Prostate gland (tissue), 2 donors: ENCODE measurements at regions not wholly inside any gene's neighbourhood (a gene's known extent, or its start where the extent isn't known, plus 50 kb on each side); places are given as distances from the start of the nearest gene placed in this dataset.

ENCODE experiments used
- DNase-seq: peaks from one replicate; pipeline ENCODE4 v3.0.0-alpha.2; 2019; ENCODE audit warnings: low spot score
- H3K27ac ChIP-seq, 2 donors: fragments of 200-600 bp; sonication (generic); 2 replicates each; pipeline ENCODE4 v1.5.1; 2017 to 2019
- H3K27me3 ChIP-seq: fragments of 200-600 bp; sonication (generic); replicated peaks from 2 replicates; pipeline ENCODE4 v1.5.1; 2019; ENCODE audit not compliant: insufficient read depth
- H3K36me3 ChIP-seq, 2 donors: fragments of 200-600 bp; sonication (generic); 1 replicate in 1 of 2; 2 replicates in 1 of 2; pipeline versions ENCODE4 v1.5.1 to v1.8.1; 2017 to 2019
- H3K4me1 ChIP-seq: fragments of 200-600 bp; sonication (generic); replicated peaks from 2 replicates; pipeline ENCODE4 v1.5.1; 2019
- H3K4me3 ChIP-seq, 2 donors: fragments of 200-600 bp; sonication (generic); 2 replicates each; pipeline ENCODE4 v1.5.1; 2017 to 2019
- H3K9me3 ChIP-seq: fragments of 200-600 bp; sonication (generic); 2 replicates; pipeline ENCODE4 v1.5.1; 2017
- POLR2A ChIP-seq: fragments of 450-650 bp; IDR thresholded peaks from one replicate; pipeline ENCODE4 v1.6.1; 2016; ENCODE audit warnings: antibody characterized with exemption, mild to moderate bottlenecking
- POLR2AphosphoS5 ChIP-seq: sonication (generic); formaldehyde crosslinking; IDR thresholded peaks from one replicate; pipeline ENCODE4 v1.6.1; 2017; ENCODE audit warnings: antibody characterized with exemption
- WGBS: methylation state at CpG from one replicate; pipeline ENCODE4 v1.1.5; 2018; 5-methylcytosine and 5-hydroxymethylcytosine counted together
- intact Hi-C: fragments of 100-400 bp; cut with DNase I; formaldehyde crosslinking; loops from one replicate; pipeline ENCODE4 v1.14.2; 2022
- TF ChIP-seq, protein P1 (sequence below), 4 experiments: fragments of 200-600 bp in 2 of 4; fragments of 450-650 bp in 2 of 4; sonication (generic) in 2 of 4; IDR thresholded peaks; 1 replicate in 3 of 4; 2 replicates in 1 of 4; pipeline ENCODE4 v1.5.1; 2016 to 2019; ENCODE audit warnings: antibody characterized with exemption in 4 of 4, mild to moderate bottlenecking in 2 of 4, moderate library complexity in 2 of 4

DNA sequence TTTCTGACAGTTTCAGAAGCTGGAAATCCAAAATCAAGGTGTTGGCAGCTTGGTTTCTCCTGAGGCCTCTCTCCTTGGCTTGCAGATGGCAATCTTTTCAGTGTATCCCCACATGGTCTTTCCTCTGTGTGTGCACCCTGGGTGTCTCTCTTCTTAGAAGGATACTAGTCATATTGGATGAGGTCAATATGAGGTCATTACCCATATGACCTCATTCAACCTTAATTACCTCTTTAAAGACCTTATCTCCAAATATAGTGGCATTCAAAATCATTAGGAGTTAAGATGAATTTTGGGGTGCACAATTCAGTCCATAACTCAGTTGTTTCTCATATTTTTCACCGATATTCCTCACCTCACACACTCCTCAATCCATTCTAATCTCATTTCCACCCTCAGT, 92.4 kb upstream of the TGM3 start:
- no peaks in the 10 kb centered on the region for H3K4me1 ChIP-seq
- 93% methylated on average over 1 of the region's 1 CpG for WGBS
- H3K4me3 ChIP-seq, result no peak overlapping the region
- H3K9me3 ChIP-seq, result no peaks in the 10 kb centered on the region
- H3K27me3 ChIP-seq, result no peaks in the 10 kb centered on the region
- no peak overlapping the region for H3K27ac ChIP-seq
- TF ChIP-seq POLR2A, result no peak
- TF ChIP-seq POLR2AphosphoS5, result no peak
- no peak for DNase-seq
- H3K36me3 ChIP-seq, result no peaks in the 10 kb centered on the region
- intact Hi-C loops, result no loop called here

DNA sequence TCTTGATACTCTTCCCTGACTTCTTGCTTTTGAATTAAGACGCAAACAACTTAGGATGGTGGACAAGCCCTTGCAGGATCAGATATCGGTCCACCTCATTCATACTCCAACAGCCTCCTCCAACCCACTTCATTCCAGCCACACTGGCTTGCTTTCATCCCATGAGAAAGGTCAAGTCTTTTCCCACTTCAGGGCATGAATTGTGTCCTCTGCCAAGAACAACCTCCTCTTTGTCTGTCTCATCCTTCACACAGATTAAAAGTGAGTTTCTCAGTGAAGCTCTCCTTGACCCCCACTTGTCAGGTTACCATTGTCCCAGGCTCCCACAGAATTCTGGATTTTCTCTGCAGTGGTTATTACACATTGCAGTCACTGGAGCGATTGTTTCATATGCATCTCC, 91.8 kb upstream of the TGM3 start:
- TF ChIP-seq POLR2AphosphoS5, result no peak
- WGBS, result 95% methylated on average over 3 of the region's 3 CpGs
- H3K27ac ChIP-seq, result no peak overlapping the region
- H3K9me3 ChIP-seq, result no peaks in the 10 kb centered on the region
- no peaks in the 10 kb centered on the region for H3K4me1 ChIP-seq
- H3K4me3 ChIP-seq, result no peak overlapping the region
- H3K36me3 ChIP-seq, result no peaks in the 10 kb centered on the region
- intact Hi-C loops, result no loop called here
- no peaks in the 10 kb centered on the region for H3K27me3 ChIP-seq
- DNase-seq, result no peak

DNA sequence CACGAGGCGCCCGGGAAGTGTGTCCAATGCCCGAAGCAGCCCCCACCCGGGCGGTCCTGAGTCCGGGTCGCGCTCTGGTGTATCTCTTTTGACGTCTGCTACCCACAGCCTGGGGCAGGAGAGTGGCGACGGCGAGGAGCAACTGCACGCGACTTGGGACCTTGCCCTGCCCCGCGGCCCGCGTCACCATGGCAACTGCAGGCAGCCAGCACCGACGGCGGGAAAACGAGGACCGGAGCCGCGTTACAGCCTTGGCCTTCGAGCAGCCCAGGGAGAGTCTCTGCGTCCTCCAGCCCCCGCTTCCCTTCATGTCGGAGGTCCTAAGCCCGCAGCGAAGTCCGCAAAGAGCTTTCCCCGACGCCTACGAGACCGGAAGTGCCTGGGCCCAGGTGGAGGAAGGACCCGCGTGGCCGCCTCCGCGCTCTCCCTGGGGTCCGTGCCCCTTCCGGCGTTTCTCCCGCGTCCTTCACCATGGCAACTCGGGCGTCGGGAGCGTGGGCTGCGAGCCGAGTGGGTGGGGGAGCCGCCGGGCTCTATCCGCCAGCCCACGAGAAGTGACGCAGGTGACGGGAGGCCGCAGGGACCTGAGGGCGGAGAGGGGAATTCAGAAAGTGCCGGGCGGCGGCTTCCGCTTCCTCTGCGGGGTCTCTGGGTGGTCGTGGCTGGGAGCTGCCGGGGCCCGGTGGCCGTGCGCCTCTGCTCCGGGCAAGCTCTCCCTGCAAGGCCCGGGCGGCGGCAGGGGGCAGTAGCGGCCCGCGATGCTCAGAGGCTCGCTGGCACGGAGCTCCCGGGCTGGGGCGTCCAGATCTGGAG, 88.6 kb upstream of the TGM3 start:
- Histone ChIP-seq H3K4me1 (no peaks in the 10 kb centered on the region), H3K36me3 (no peaks in the 10 kb centered on the region), H3K27me3 (no peaks in the 10 kb centered on the region), H3K27ac (peak overlapping the region in 1 of 2 donors; percentile 23), H3K4me3 (peak overlapping the region; percentile 47 to 50), H3K9me3 (no peaks in the 10 kb centered on the region)
- intact Hi-C loops, result loop anchor here (2.0 kb wide), 1 partner anchor 246 kb away; no protein-coding TSS in a partner anchor
- TF ChIP-seq, protein P1, sequence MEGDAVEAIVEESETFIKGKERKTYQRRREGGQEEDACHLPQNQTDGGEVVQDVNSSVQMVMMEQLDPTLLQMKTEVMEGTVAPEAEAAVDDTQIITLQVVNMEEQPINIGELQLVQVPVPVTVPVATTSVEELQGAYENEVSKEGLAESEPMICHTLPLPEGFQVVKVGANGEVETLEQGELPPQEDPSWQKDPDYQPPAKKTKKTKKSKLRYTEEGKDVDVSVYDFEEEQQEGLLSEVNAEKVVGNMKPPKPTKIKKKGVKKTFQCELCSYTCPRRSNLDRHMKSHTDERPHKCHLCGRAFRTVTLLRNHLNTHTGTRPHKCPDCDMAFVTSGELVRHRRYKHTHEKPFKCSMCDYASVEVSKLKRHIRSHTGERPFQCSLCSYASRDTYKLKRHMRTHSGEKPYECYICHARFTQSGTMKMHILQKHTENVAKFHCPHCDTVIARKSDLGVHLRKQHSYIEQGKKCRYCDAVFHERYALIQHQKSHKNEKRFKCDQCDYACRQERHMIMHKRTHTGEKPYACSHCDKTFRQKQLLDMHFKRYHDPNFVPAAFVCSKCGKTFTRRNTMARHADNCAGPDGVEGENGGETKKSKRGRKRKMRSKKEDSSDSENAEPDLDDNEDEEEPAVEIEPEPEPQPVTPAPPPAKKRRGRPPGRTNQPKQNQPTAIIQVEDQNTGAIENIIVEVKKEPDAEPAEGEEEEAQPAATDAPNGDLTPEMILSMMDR (IDR thresholded peaks at IDR 0.05), result peak; percentile 37 to 79 (median 72)
- TF ChIP-seq POLR2AphosphoS5, result no peak
- WGBS, result 2% methylated on average over 63 of the region's 82 CpGs
- DNase-seq, result peak; percentile 43

DNA sequence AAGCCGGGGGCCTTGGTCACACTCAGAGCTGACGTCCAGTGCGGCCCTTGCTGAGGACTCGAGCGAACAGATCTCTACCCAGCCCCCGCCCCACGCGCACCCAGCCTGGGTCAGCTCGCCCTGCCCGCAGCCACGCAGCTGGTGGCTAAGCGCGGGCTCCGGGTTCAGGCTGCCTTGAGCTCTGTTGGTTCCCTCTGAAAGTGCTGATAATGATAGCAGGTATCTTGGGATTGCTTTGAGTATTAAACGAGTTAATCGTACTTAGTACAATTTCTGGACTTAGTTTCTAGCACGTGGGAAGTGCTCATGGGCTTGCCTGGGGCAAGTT, 88.1 kb upstream of the TGM3 start:
- H3K27ac ChIP-seq, result peak overlapping the region in 1 of 2 donors; percentile 23
- intact Hi-C loops, result loop anchor here (2.0 kb wide), 1 partner anchor 245 kb away; no protein-coding TSS in a partner anchor

GRCh38 chr20:2208897-2209296, 86.9 kb upstream of the TGM3 start:
- no peak for DNase-seq
- no peaks in the 10 kb centered on the region for H3K36me3 ChIP-seq
- no peak overlapping the region for H3K27ac ChIP-seq
- intact Hi-C loops, result no loop called here
- H3K27me3 ChIP-seq, result no peaks in the 10 kb centered on the region
- no peak for TF ChIP-seq POLR2A
- no peak overlapping the region for H3K4me3 ChIP-seq
- no peaks in the 10 kb centered on the region for H3K4me1 ChIP-seq
- WGBS, result 92% methylated on average over 3 of the region's 3 CpGs
- H3K9me3 ChIP-seq, result no peaks in the 10 kb centered on the region

More for the DNA sequence above, 88.1 kb upstream of the TGM3 start:
- Histone ChIP-seq H3K4me1 (no peaks in the 10 kb centered on the region), H3K36me3 (no peaks in the 10 kb centered on the region), H3K27me3 (no peaks in the 10 kb centered on the region), H3K9me3 (no peaks in the 10 kb centered on the region), H3K4me3 (peak overlapping the region; percentile 47 to 50)
- no peak for DNase-seq
- TF ChIP-seq, protein P1 (IDR thresholded peaks at IDR 0.05), result no peak
- TF ChIP-seq POLR2A (no peak), POLR2AphosphoS5 (no peak)
- WGBS, result 12% methylated on average over 16 of the region's 17 CpGs

GRCh38 chr20:2210646-2211552, 84.9 kb upstream of the TGM3 start:
- intact Hi-C loops, result no loop called here
- H3K4me1 ChIP-seq, result no peaks in the 10 kb centered on the region
- TF ChIP-seq POLR2AphosphoS5 (peak; percentile 54), POLR2A (no peak)
- no peaks in the 10 kb centered on the region for H3K9me3 ChIP-seq
- no peak for DNase-seq
- no peaks in the 10 kb centered on the region for H3K27me3 ChIP-seq
- no peak overlapping the region for H3K4me3 ChIP-seq
- no peaks in the 10 kb centered on the region for H3K36me3 ChIP-seq
- WGBS, result 60% methylated on average over 5 of the region's 5 CpGs
- no peak overlapping the region for H3K27ac ChIP-seq
